Suprapubic skin (tissue), 3 donors: ENCODE measurements at regions not wholly inside any gene's neighbourhood (a gene's known extent, or its start where the extent isn't known, plus 50 kb on each side); places are given as distances from the start of the nearest gene placed in this dataset.

ENCODE experiments used
- CTCF ChIP-seq, 2 donors: fragments of 200-600 bp in 1 of 2; fragments of 450-650 bp in 1 of 2; sonication (generic) in 1 of 2; IDR thresholded peaks; one replicate each; pipeline ENCODE4 v1.5.1; 2016 to 2019; ENCODE audit warnings: antibody characterized with exemption in 2 of 2, mild to moderate bottlenecking in 1 of 2, moderate library complexity in 1 of 2
- POLR2AphosphoS5 ChIP-seq, 3 donors: sonication (generic); formaldehyde crosslinking; IDR thresholded peaks; one replicate each; pipeline ENCODE4 v1.6.1; 2017; ENCODE audit warnings: antibody characterized with exemption in 3 of 3

DNA sequence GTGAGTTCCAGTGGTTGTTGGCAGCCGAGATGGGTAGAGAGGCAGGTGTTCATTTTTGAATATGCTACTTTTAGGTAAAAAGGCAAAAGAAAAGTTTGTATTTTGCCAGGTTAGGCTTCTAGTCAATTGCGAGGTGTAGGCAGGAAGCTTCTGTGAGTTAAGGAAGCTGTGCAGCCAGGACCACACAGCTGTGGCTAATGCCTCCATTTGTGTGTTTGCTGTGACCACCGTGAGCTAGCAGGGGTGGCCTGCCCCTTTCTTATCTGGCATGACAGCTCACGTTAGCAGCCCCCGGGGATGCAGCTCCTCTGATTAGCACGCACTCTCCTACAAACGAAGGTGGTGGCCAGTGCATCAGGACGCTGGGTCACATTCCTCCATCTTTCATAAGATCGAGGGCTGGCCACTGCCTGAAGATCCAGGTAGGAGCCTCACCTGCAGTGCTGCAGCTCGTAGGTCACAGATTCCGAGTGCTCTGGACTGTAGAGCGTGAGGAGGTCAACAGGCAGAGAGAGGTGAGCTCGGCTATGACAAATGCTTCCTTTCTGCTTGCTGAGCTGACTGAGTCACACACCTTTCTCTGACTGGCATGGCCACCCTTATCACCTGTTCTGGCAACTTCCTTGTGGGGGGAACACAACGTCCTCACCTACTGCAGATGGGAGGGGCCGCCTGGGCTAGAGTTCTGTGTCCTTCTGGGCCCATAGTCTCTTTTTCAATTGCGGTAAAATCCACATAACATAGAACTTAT lies 244.4 kb downstream of the HS3ST3B1 start:
- TF ChIP-seq POLR2AphosphoS5 (IDR thresholded peaks at IDR 0.05) = no peak
- no peak for TF ChIP-seq CTCF (IDR thresholded peaks at IDR 0.05)
